Middle frontal gyrus (tissue), 1 donor: ENCODE measurements at regions not wholly inside any gene's neighbourhood (a gene's known extent, or its start where the extent isn't known, plus 50 kb on each side); places are given as distances from the start of the nearest gene placed in this dataset.
"Not testable (repeated sequence)": the region's sequence is repeated elsewhere in the genome, so short reads cannot be mapped to it uniquely, and the experiment has no call there.

Source experiments
- DNase-seq: peaks from one replicate; pipeline ENCODE4 v3.0.0-alpha.2; 2015; ENCODE audit warnings: low spot score; ENCODE audit errors: extremely low spot score

DNA sequence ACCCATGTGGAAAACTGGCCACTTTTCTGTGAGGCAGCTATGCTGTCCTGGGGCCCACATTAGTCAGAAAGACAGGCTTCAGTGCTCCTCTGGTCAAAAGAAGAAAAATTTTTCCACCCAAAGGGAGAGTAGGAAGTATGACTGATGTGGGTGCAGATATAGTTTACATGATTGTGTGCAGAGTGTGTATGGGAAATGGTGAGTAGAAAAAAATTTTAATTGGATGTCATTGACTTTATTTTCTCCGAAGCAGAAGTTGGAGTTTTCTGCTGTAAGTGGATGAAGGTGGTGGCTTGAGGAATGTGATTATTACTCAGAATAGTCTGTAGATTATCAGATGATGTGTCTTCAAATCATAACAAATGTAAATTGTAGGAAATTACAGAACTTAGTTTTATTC, 241.5 kb upstream of the IGFBP7 start:
- no peak for DNase-seq

DNA sequence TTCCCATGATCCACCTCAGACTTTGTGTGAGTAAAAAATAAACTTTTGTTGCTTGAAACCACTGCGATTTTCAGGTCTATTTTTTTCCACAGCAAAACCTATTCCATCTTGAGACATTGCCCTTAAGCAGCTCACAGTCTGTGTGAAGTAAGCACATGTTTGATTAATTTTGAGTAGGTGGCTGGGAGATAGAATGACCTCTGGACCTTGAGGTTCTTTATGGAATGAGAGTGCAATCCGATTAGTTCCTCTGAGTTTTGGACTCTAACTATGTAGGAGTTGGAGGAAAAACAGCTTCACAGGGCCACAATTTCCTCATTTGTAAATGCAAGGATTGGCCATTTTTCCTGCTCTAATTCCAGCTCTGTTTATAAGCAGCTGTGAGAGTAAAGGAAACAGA, 234.1 kb upstream of the IGFBP7 start:
- DNase-seq, result no peak

DNA sequence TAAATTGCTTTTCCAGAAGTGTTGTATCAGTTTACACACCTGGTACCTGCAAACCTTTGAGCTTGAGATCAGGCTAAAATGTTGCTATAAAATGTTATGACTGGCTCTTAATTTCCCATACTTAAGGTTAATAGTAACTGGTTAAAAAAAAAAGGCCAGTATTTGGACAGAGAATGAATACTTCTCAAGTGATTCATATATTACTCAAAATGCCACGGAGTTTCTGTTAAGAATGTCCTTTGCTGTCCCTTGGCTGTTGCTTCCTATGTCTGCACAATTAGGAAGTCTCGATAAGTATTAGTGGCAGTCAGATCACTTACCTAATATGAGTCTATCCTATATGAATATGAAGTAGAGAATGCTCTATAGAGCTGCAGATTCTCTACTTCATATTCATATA, 232.2 kb upstream of the IGFBP7 start:
- no peak for DNase-seq

DNA sequence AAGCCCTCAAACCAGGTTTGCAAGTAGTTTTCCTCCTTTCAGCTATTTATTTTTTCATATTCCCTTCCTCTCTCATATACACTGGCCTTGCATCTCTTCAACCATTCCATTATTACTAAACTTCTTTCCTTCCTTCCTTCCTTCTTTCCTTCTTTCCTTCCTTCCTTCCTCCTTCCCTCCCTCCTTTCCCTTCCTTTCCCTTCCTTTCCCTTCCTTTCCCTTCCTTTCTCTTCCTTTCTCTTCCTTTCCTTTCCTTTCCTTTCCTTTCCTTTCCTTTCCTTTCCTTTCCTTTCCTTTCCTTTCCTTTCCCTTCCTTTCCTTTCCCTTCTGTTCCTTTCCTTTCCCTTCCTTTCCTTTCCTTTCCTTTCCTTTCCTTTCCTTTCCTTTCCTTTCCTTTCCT, 228.7 kb upstream of the IGFBP7 start:
- not testable (repeated sequence) for DNase-seq

DNA sequence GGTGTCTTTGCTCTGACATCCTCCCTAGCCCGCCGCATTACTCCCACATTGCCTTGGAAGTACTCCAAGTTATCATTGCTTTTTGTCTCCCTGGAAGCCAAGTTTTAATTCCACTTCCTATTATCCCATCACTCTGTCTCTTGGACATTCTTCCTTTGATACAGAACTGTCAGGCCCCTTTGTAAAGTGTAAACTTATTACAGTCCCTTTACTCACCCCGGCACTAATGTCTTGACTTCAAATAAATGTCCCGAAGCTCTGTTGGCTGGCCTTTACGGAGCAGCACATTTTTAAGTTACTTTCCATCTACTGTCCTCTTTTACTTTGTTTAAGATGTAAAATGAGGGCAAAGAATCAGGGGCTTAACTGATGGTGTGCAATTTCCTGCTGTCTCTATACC, 223.5 kb upstream of the IGFBP7 start:
- no peak for DNase-seq

DNA sequence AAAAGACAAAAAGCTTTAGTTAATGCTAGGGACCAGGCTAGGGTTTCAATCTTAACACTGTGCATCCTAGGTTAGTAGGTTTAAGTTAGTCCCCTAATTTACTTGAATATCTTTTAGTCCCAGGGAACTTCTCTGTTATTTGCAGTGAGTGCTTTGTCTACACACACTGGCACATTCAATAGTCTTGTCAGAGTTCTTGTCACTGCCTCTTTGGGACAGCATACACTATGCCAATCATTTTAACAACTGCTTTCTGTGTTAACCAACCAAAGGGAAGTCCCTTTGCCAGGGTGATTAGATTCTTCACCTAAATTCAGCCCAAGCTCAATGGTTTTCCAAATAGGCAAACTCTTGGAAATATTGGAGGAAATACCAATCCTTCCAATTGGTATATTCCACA, 221.8 kb upstream of the IGFBP7 start:
- no peak for DNase-seq

DNA sequence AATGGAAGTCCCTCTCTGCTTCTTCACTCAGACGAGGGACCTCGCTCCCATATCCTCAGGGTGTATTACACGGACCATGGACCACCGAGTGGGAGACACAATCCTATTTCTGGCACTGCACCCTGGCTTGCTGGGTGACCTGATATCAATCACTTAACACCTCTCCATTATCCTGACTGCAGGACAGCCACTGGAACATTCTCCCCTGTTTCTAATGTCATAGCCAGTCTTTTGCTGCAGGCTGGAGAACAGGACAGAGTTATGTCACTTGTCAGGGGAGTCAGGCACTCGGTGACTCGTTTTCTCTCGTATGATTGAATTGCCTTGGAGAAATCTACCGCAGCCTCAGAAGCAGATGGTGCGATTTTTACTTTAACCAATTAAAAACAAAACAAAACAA, 219.1 kb upstream of the IGFBP7 start:
- DNase-seq, result no peak

DNA sequence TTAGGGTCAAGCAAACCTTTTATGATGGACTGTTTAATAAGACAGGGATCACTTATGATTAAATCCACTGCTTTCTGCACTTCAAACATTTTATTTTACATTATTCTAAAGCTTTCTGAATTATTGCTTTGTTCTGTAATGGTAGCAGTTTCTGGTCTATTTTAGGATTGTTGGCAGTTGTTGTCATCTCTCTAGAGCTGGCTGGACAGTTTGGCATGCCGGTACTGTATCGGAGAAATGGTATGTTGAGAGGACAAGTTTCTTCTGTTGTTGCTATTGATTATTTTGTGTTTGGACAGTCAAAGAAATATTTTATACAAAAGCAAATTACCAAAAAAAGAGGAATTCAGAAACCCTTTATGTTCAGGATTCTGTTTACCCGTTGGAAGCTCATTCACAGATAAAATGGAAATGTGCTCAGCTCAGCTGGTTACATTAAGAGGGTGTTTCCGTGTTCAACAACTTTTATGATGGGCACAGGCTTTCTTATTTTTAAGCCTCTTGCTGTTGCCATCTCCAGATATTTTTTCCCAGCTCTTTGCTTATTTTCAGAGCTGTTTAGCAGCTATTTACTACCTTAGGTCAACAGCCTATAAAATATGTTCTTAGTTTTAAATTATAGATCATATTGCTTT, 214.6 kb upstream of the IGFBP7 start:
- DNase-seq, result no peak

DNA sequence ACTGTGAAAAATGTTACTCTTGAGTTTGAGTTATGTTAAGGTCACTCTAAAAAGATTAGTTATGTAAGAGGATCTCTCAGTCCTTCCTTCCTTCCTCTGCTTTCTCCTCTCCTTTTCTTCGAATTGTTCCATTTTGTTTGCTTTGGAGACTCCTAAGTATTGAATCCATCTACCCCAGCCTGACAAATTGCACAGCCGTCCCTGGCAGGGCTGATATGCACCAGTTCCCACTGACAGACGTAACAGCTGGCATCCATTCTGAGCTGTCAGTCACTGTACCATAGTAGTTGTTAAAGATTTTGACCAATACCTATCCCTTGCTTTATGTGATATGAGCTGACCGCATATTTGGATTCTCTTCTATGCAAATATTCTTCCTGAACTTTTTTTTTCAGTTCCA, 210.7 kb upstream of the IGFBP7 start:
- DNase-seq, result no peak

DNA sequence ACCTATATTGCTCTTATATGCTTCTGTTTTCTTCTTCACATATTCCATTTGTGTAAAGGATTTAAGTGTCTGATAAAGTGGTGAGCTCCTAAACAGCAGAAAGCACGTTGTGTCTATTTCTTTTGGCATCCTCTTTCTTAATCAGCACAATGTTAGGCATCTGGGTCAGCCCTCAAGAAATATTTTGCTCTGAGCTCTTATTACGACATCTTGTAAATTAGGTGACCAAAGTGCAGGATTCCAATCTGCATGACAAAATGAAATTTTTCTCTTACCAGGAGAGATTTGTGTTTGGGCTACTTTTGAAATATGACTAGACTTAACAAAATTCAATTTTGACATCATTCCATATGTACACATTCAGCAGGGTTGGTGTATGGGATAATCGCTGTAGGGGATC, 210.0 kb upstream of the IGFBP7 start:
- DNase-seq, result no peak

DNA sequence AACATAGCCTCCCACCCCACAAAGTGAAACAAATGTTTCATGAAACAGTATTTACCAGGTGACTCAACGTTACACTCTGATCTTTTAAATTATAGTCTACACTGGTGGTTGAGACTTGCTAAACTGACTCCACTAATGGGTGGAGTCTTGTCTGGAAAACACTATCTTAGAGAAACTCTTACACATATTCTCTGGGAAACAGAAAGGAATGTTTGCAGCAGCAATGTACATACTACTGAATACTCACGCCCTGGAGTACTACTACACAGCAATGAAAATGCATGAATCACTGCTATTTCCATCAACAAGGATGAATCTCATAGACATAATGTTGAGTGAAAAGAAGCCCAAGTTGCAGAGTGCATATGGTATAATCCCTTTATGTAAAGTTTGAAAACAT, 208.5 kb upstream of the IGFBP7 start:
- no peak for DNase-seq

DNA sequence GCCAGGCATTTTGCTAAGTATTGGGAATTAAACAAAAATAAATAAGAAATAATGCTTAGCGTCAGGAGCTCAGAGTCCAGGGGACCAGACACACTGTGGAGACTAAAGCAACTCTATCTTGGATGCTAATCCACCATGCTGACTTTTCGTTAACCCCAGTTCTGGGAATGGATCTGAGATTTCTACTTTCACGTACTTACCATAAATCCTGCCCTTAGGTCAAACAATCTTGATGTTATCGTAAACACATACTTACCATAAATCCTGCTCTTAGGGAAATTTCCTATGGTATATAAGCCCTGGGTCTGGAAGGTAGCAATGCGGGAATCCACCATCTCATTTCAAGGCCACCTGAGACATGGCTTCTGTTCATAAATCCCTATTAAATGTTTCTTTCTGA, 204.5 kb upstream of the IGFBP7 start:
- no peak for DNase-seq

DNA sequence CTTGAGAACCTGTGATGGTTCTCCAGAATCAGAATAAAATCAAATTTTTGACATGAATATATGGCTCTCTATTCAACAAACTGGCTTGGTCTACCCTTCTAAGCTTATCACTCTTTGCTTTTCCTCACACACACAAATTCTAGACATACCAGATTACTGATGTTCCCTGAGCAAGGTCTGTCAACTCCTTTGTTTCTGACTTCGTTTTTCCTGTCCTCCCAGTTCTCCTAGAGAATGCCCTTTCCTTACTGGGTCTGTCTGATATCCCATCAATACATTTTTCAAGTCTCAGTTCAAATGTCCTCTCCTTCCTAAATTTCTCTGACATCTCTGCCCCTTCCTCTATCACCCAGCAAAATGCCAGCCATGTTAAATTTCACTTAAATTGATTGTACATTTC, 202.1 kb upstream of the IGFBP7 start:
- DNase-seq, result no peak

DNA sequence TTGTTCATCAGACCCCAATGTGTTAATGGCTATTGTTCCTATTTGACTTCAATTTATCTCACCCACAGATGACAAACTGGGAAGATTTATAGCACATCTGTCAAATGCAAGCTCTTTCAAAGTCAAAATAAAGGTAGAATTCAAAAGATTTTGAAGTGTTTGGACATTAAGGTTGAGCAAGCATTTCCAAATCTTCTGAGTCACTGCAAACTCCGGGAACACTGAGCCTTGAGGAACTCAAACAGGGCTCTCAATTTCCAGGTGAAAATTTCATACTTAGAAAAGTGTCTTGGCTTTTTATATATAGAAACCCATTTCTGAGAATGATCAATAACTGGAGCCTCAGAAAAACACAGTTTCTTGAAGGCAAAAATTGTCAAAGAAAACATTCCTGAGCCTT, 199.5 kb upstream of the IGFBP7 start:
- DNase-seq, result no peak

DNA sequence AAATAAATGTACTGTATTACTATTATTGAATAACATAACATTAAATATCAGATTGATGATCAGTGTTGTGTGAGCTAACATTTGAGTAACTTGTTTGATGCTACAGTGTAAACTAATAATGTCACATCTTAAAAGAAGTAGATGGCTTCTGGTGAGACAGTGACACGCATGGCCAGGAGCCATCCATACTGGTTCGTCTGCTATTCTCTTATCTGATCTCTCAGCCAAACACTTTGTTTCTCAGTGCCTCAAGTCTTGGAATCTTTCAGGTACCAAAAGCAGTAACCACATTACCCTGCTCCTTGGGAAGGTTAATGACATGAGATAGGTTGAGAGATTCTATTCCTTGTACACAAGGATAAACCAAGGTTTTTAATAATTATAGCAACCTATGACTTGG, 198.1 kb upstream of the IGFBP7 start:
- no peak for DNase-seq

DNA sequence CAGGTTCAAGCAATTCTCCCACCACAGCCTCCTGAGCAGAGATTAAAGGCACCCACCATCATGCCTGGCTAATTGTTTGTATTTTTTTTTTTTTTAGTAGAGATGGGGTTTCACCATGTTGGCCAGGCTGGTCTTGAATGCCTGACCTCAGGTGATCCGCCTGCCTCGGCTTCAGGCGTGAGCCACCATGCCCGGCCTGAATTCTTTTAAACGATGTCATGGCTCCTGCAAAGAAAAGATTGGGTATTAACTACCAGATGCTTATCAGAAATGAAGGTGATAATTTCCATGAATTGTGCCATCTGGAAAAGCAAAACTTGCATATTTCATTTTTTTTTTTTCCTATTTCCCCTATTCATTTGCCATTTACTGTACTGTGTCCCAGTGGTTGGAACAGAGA, 195.7 kb upstream of the IGFBP7 start:
- no peak for DNase-seq

DNA sequence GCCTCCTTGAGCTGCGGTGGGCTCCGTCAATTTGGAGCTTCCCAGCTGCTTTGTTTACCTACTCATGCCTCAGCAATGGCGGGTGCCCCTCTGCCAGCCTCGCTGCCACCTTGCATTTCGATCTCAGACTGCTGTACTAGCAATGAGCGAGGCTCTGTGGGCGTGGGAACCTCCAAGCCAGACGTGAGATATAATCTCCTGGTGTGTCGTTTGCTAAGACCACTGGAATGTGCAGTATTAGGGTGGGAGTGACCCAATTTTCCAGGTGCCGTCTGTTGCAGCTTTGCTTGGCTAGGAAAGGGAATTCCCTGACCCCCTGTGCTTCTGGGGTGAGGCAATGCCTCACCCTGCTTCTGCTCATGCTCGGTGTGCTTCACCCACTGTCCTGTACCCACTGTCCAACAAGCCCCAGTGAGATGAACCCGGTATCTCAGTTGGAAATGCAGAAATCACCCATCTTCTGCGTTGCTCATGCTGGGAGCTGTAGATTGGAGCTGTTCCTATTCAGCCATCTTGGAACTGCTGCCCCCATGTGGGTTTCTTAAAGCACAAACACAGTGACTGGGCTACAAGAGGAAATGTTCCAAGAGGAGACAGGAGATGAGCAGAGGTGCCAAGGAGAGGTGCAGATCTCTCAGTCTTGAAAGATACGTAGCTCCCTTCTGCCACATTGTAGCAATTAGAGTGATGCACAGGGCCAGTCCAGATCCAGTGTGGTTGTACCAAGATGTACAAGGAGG, 193.0 kb upstream of the IGFBP7 start:
- no peak for DNase-seq

DNA sequence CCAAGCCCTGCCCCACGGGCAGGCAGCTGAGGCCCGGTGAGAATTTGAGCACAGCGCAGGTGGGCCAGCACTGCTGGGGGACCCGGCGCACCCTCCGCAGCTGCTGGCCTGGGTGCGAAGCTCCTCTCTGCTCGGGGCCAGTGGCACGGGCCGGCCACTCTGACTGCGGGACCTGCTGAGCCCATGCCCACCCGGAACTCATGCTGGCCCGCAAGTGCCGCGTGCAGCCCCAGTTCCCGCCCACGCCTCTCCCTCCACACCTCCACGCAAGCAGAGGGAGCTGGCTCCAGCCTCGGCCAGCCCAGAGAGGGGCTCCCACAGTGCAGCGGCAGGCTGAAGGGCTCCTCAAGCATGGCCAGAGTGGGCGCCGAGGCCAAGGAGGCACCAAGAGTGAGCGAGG, 190.1 kb upstream of the IGFBP7 start:
- not testable (repeated sequence) for DNase-seq

DNA sequence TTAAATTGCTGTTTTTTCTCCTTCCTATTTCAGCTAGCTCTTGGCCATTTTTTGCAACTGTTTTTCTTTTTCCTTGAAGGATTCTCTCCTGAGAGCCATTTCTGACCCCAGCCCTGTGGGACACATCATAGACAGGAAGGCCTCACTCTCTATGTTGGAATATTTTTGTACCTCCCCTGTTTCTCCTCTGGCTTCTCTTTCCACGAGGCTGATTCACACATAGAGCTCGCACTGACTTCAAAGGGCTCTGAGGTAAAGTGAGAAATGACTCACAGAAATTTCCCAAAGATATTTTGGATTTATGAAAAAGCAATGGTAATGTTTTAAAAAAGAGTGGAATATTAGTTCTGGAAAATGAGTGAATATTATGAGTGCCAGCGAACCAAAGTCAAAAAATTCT, 181.7 kb upstream of the IGFBP7 start:
- DNase-seq, result no peak

DNA sequence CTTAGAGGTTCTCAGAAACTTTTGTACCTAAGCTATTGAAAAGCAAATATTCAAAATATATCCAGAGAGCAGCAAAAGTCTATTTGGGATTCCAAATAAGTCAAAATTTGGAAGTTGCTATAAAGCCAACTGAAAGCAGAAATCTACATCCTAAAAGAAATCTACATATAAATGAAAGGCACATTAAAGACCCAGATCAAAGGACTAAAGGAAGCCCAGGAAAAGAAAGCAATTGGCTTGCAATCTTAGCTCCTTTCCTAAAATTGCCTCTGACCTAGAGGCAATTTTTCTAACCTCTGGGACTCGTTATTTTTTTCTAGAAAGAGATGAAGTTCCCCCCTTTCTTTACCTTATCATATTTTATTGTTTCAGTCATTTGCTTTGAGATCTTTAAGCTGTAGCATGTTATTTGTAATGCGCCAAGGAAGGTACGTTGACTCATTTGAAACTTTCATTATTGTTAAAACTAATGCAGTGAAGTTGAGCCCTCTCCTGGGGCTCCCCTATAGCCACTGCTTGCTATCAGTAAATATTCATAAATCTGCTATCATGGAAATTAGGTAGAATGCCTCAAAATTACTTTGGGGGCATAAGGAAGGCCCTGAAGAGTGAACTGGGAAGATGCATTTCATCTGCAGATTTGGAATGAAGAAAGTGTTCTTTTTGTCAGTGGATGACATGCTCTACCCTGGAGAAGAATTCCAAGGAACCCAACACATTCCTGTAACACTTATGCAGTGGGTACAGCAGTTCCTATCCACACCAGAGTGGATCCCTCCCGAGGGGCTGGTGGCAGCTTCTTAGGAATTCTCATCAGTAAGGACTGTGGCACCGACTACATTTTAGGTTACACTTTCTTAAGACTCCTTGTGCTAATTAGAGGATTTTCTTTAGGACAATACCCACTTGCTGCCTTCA, 177.8 kb upstream of the IGFBP7 start:
- DNase-seq, result no peak

DNA sequence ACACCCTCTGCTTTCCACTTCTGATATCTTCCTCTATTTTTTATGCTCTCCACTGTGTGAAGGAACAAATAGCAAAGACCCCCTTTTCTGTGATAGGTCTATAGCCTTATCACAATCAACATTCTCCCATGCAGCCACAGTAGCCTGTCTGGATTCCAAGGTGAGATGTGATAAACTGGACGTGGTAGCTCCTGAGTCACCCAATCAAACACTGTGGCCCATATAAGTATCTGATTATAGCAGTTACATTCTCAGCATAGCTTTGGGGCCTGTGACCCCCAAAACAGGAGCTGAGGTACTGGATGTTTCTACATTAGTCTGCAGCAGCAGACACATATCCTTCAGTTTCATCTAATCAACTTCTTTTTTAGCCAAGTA, 172.7 kb upstream of the IGFBP7 start:
- no peak for DNase-seq

DNA sequence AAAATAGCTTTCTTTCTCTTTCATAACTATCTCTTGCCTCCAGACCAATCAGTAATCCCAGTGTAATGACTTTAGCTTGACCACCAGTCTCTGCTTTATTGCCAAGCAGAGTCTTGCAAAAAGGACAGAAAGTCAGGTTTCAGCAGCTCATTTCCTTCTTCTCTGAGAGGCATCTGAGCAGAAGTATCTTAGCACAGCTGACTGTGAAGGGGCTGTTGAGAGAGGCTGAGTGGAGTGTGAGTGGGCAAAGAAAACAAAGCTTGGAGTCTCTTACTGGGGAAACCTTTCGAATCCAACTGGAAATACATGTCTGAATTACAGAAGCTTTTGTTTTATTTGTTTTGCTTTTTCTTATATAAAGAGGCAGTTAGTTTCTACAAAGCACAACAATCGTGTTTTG, 170.3 kb upstream of the IGFBP7 start:
- no peak for DNase-seq
